SH-SY5Y (cell line): ENCODE measurements at regions not wholly inside any gene's neighbourhood (a gene's known extent, or its start where the extent isn't known, plus 50 kb on each side); places are given as distances from the start of the nearest gene placed in this dataset.

Experiments used
- GATA2 ChIP-seq: IDR thresholded peaks from 2 replicates; pipeline ENCODE4 v1.6.1; 2011; ENCODE audit warnings: mild to moderate bottlenecking, low read depth, low read length
- GATA3 ChIP-seq: IDR thresholded peaks from 2 replicates; pipeline ENCODE4 v1.6.1; 2011; ENCODE audit warnings: low read depth, mild to moderate bottlenecking, low read length, moderate library complexity

DNA sequence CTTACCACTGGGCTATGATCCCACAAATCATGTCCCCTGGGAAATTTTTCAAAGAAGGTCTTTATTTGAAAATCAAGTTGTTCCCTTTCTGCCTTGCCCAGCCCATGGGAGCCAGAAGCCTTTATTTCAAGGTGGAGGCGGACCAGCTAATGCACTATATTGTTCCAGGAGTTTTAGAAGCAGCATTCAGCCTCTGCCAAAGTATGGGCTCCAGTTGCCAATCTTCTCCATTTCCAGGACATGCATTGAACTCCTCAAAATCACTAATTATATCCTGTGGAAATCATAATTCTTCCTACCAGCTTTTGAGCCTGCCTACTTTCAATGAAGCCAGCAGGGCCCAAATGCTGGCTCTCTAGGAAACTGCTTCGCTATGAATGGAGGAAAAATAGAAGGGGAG, 195.8 kb downstream of the RAD51AP2 start:
- TF ChIP-seq GATA2 (no peak), GATA3 (no peak)
